Upper lobe of left lung (tissue), 6 donors: ENCODE measurements at regions not wholly inside any gene's neighbourhood (a gene's known extent, or its start where the extent isn't known, plus 50 kb on each side); places are given as distances from the start of the nearest gene placed in this dataset.
"Not testable (repeated sequence)": the region's sequence is repeated elsewhere in the genome, so short reads cannot be mapped to it uniquely, and the experiment has no call there.

Experiments
- ATAC-seq, 2 donors: fragments of 200-7000 bp; cut with Tn5 transposase; one replicate each; pipeline ENCODE4 v1.9.1; 2022; ENCODE audit warnings: mild to moderate bottlenecking in 2 of 2, moderate library complexity in 2 of 2; ENCODE audit not compliant: low FRiP score in 2 of 2
- DNase-seq, 2 donors: peaks; one replicate each; pipeline ENCODE4 v3.0.0-alpha.2; 2019 to 2020
- H3K27ac ChIP-seq, 4 donors: fragments of 200-600 bp; sonication (generic); one replicate each; pipeline ENCODE4 v1.5.1; 2016 to 2019
- H3K27me3 ChIP-seq, 4 donors: fragments of 200-600 bp; sonication (generic); one replicate each; pipeline ENCODE4 v1.5.1; 2017 to 2019
- H3K36me3 ChIP-seq, 4 donors: fragments of 200-600 bp; sonication (generic); one replicate each; pipeline ENCODE4 v1.5.1; 2016 to 2019
- H3K4me1 ChIP-seq, 4 donors: fragments of 200-600 bp; sonication (generic); one replicate each; pipeline ENCODE4 v1.5.1; 2018 to 2019
- H3K4me3 ChIP-seq, 4 donors: fragments of 200-600 bp; sonication (generic); one replicate each; pipeline ENCODE4 v1.5.1; 2017 to 2019; ENCODE audit warnings: mild to moderate bottlenecking in 2 of 4, moderate library complexity in 1 of 4
- H3K9me3 ChIP-seq, 4 donors: fragments of 200-600 bp; sonication (generic); one replicate each; pipeline ENCODE4 v1.5.1; 2018 to 2019
- CTCF ChIP-seq, 6 experiments: fragments of 450-650 bp in 4 of 6; fragments of 200-600 bp in 2 of 6; sonication (generic) in 2 of 6; IDR thresholded peaks; one replicate each; pipeline ENCODE4 v1.5.1; 2016 to 2019; ENCODE audit warnings: antibody characterized with exemption in 6 of 6
- EP300 ChIP-seq, 4 donors: sonication (generic); formaldehyde crosslinking; IDR thresholded peaks; one replicate each; pipeline ENCODE4 v1.5.1; 2017; ENCODE audit warnings: antibody characterized with exemption in 4 of 4, control low read depth in 2 of 4
- POLR2A ChIP-seq, 4 donors: fragments of 450-650 bp; IDR thresholded peaks; one replicate each; pipeline ENCODE4 v1.5.1; 2016 to 2017; ENCODE audit warnings: antibody characterized with exemption in 4 of 4, mild to moderate bottlenecking in 2 of 4
- POLR2AphosphoS5 ChIP-seq, 2 donors: sonication (generic); formaldehyde crosslinking; IDR thresholded peaks; one replicate each; pipeline ENCODE4 v1.5.1; 2017; ENCODE audit warnings: antibody characterized with exemption in 2 of 2
- WGBS, 2 donors: methylation state at CpG; one replicate each; pipeline ENCODE4 v1.1.5; 2017 to 2018; 5-methylcytosine and 5-hydroxymethylcytosine counted together
- donor health status: DM: no; HTN: no; CAD: no; lungs with moderate emphysema.
- donor health status: DM: no; HTN: yes; CAD: no; lungs with severe emphysema.

- DNase-seq (no peak), ATAC-seq (no peak)
- TF ChIP-seq CTCF (IDR thresholded peaks at IDR 0.05) (peak in 3 of 6 experiments; percentile 21 to 38 (median 22)), POLR2AphosphoS5 (IDR thresholded peaks at IDR 0.05) (no peak)
- H3K9me3 ChIP-seq = no peaks in the 10 kb centered on the region
- H3K4me3 ChIP-seq = no peak overlapping the region
- no peak overlapping the region for H3K27ac ChIP-seq
- WGBS, 2 donors = 55% methylated on average over 6 of the region's 6 CpGs
- H3K4me1 ChIP-seq = no peaks in the 10 kb centered on the region
- no peaks in the 10 kb centered on the region for H3K36me3 ChIP-seq
- no peaks in the 10 kb centered on the region for H3K27me3 ChIP-seq
These were observed 97.8 kb upstream of the ANK2 start for GRCh38 chr4:112951362-112952312.

GRCh38 chr4:112952313-112952700 lies 97.1 kb upstream of the ANK2 start:
- WGBS, 2 donors = 63 to 67% methylated on average over 1 of the region's 1 CpG
- Histone ChIP-seq H3K4me3 (no peak overlapping the region), H3K9me3 (no peaks in the 10 kb centered on the region), H3K27me3 (no peaks in the 10 kb centered on the region), H3K27ac (no peak overlapping the region), H3K4me1 (no peaks in the 10 kb centered on the region), H3K36me3 (no peaks in the 10 kb centered on the region)
- ATAC-seq (no peak), DNase-seq (no peak)
- TF ChIP-seq CTCF (IDR thresholded peaks at IDR 0.05) (no peak), POLR2AphosphoS5 (IDR thresholded peaks at IDR 0.05) (no peak), EP300 (IDR thresholded peaks at IDR 0.05) (no peak), POLR2A (IDR thresholded peaks at IDR 0.05) (no peak)

GRCh38 chr4:112953262-112953661 lies 96.2 kb upstream of the ANK2 start:
- Histone ChIP-seq H3K27ac (no peak overlapping the region), H3K9me3 (no peaks in the 10 kb centered on the region), H3K27me3 (no peaks in the 10 kb centered on the region), H3K4me3 (no peak overlapping the region), H3K4me1 (no peaks in the 10 kb centered on the region), H3K36me3 (no peaks in the 10 kb centered on the region)
- ATAC-seq (no peak), DNase-seq (no peak)
- TF ChIP-seq POLR2AphosphoS5 (IDR thresholded peaks at IDR 0.05) = no peak
- TF ChIP-seq CTCF (IDR thresholded peaks at IDR 0.05) = no peak
- no peak for TF ChIP-seq POLR2A (IDR thresholded peaks at IDR 0.05)
- no peak for TF ChIP-seq EP300 (IDR thresholded peaks at IDR 0.05)
- 45 to 67% methylated on average over 3 of the region's 3 CpGs for WGBS, 2 donors

GRCh38 chr4:112954286-112954685 lies 95.2 kb upstream of the ANK2 start:
- no peak for DNase-seq
- Histone ChIP-seq H3K27ac (no peak overlapping the region), H3K9me3 (no peaks in the 10 kb centered on the region), H3K27me3 (no peaks in the 10 kb centered on the region), H3K36me3 (no peaks in the 10 kb centered on the region), H3K4me1 (no peaks in the 10 kb centered on the region), H3K4me3 (no peak overlapping the region)
- ATAC-seq = no peak
- TF ChIP-seq POLR2AphosphoS5 (IDR thresholded peaks at IDR 0.05) (no peak), POLR2A (IDR thresholded peaks at IDR 0.05) (no peak), CTCF (IDR thresholded peaks at IDR 0.05) (no peak), EP300 (IDR thresholded peaks at IDR 0.05) (no peak)
- WGBS, 2 donors = 42 to 51% methylated on average over 1 of the region's 1 CpG

GRCh38 chr4:112956484-112956896 lies 93.0 kb upstream of the ANK2 start:
- 77% methylated on average over 6 of the region's 6 CpGs for WGBS, 2 donors
- Histone ChIP-seq H3K4me1 (no peaks in the 10 kb centered on the region), H3K4me3 (no peak overlapping the region), H3K27me3 (no peaks in the 10 kb centered on the region), H3K9me3 (no peaks in the 10 kb centered on the region), H3K36me3 (no peaks in the 10 kb centered on the region), H3K27ac (no peak overlapping the region)
- no peak for TF ChIP-seq POLR2AphosphoS5 (IDR thresholded peaks at IDR 0.05)
- no peak for TF ChIP-seq POLR2A (IDR thresholded peaks at IDR 0.05)
- TF ChIP-seq CTCF (IDR thresholded peaks at IDR 0.05) = no peak
- TF ChIP-seq EP300 (IDR thresholded peaks at IDR 0.05) = no peak
- no peak for DNase-seq
- ATAC-seq = no peak

GRCh38 chr4:112957764-112958163 lies 91.7 kb upstream of the ANK2 start:
- H3K36me3 ChIP-seq, H3K9me3 ChIP-seq, H3K27ac ChIP-seq, H3K4me3 ChIP-seq, H3K27me3 ChIP-seq, H3K4me1 ChIP-seq, ATAC-seq: not testable (repeated sequence)
- DNase-seq = peak in 1 of 2 donors; percentile 59
- 97% methylated on average over 20 of the region's 31 CpGs; no CpG with 5 or more reads in 1 of the 2 donors for WGBS, 2 donors
